ENCODE measurements at regions not wholly inside any gene's neighbourhood (a gene's known extent, or its start where the extent isn't known, plus 50 kb on each side); places are given as distances from the start of the nearest gene placed in this dataset.

GRCh38 chr11:37843603-37844002 lies 1245.6 kb upstream of the RAG2 start (continued):
- TF ChIP-seq CEBPZ (IDR thresholded peaks at IDR 0.05; ENCODE audit: low read depth, low read length) (no peak), SUZ12 (IDR thresholded peaks at IDR 0.05; ENCODE audit: unreplicated experiment) (no peak), HCFC1 (IDR thresholded peaks at IDR 0.05; ENCODE audit: low read length) (no peak), NRF1 (conservative IDR thresholded peaks at IDR 0.05; ENCODE audit: low read depth, low read length) (no peak), RCOR1 (conservative IDR thresholded peaks at IDR 0.05; ENCODE audit: low read depth, low read length) (no peak), BRCA1 (IDR thresholded peaks at IDR 0.05; ENCODE audit: low read depth, low read length) (no peak)
- TF ChIP-seq, protein P1, sequence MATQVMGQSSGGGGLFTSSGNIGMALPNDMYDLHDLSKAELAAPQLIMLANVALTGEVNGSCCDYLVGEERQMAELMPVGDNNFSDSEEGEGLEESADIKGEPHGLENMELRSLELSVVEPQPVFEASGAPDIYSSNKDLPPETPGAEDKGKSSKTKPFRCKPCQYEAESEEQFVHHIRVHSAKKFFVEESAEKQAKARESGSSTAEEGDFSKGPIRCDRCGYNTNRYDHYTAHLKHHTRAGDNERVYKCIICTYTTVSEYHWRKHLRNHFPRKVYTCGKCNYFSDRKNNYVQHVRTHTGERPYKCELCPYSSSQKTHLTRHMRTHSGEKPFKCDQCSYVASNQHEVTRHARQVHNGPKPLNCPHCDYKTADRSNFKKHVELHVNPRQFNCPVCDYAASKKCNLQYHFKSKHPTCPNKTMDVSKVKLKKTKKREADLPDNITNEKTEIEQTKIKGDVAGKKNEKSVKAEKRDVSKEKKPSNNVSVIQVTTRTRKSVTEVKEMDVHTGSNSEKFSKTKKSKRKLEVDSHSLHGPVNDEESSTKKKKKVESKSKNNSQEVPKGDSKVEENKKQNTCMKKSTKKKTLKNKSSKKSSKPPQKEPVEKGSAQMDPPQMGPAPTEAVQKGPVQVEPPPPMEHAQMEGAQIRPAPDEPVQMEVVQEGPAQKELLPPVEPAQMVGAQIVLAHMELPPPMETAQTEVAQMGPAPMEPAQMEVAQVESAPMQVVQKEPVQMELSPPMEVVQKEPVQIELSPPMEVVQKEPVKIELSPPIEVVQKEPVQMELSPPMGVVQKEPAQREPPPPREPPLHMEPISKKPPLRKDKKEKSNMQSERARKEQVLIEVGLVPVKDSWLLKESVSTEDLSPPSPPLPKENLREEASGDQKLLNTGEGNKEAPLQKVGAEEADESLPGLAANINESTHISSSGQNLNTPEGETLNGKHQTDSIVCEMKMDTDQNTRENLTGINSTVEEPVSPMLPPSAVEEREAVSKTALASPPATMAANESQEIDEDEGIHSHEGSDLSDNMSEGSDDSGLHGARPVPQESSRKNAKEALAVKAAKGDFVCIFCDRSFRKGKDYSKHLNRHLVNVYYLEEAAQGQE (IDR thresholded peaks at IDR 0.05; ENCODE audit: low read depth, low read length) = no peak
- TF ChIP-seq, protein P2, sequence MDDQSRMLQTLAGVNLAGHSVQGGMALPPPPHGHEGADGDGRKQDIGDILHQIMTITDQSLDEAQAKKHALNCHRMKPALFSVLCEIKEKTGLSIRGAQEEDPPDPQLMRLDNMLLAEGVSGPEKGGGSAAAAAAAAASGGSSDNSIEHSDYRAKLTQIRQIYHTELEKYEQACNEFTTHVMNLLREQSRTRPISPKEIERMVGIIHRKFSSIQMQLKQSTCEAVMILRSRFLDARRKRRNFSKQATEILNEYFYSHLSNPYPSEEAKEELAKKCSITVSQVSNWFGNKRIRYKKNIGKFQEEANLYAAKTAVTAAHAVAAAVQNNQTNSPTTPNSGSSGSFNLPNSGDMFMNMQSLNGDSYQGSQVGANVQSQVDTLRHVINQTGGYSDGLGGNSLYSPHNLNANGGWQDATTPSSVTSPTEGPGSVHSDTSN (IDR thresholded peaks at IDR 0.05; ENCODE audit: insufficient replicate concordance, low read depth, low read length) = no peak

Measured in GM12878 (cell line).